ENCODE measurements at regions not wholly inside any gene's neighbourhood (a gene's known extent, or its start where the extent isn't known, plus 50 kb on each side); places are given as distances from the start of the nearest gene placed in this dataset.

- no peak for DNase-seq (ENCODE audit: low read depth in 2 of 2)
Observed at GRCh38 chr17:72594248-72594647, 473.4 kb downstream of the SOX9 start.
